PC-3 (cell line): ENCODE measurements at regions not wholly inside any gene's neighbourhood (a gene's known extent, or its start where the extent isn't known, plus 50 kb on each side); places are given as distances from the start of the nearest gene placed in this dataset.

Experiments used
- ATAC-seq: fragments of 200-7000 bp; cut with Tn5 transposase; 2 replicates; pipeline ENCODE4 v1.9.1; 2020; ENCODE audit warnings: mild to moderate bottlenecking, moderate library complexity
- BruUV-seq: library from RNA; stranded (reverse); fragments of 400-500 nt; replicated peaks from 2 replicates; lab custom pipeline; 2021; lab: Mats Ljungman, UMichigan
- CTCF ChIA-PET: fragments of 300-600 bp; sonication (Branson Sonifier 250); formaldehyde crosslinking; loops from one replicate; lab custom pipeline; 2022; ENCODE audit warnings: antibody characterized with exemption; lab: Charles Lee
- POLR2A ChIA-PET: fragments of 300-600 bp; sonication (Branson Sonifier 250); formaldehyde crosslinking; loops from one replicate; lab custom pipeline; 2022; ENCODE audit warnings: antibody characterized with exemption; ENCODE audit not compliant: unreplicated experiment; lab: Charles Lee
- DNase-seq: peaks from one replicate; pipeline ENCODE4 v3.0.0-alpha.2; 2015
- H2AFZ ChIP-seq: fragments of 300-600 bp; sonication (generic); 2 replicates; pipeline ENCODE4 v1.6.0; 2016; ENCODE audit warnings: antibody characterized with exemption, low read length
- H3F3A ChIP-seq: fragments of 300-600 bp; sonication (generic); one replicate; pipeline ENCODE4 v1.6.0; 2017; ENCODE audit warnings: antibody characterized with exemption, low read length, control low read depth, mild to moderate bottlenecking; ENCODE audit not compliant: unreplicated experiment
- H3K27ac ChIP-seq: fragments of 300-600 bp; sonication (generic); 2 replicates; pipeline ENCODE4 v1.5.1; 2016; ENCODE audit warnings: mild to moderate bottlenecking, low read length
- H3K27me3 ChIP-seq: fragments of 300-600 bp; sonication (generic); 2 replicates; pipeline ENCODE4 v1.6.1; 2016; ENCODE audit warnings: low read length, mixed read lengths
- H3K36me3 ChIP-seq: fragments of 300-600 bp; sonication (generic); 2 replicates; pipeline ENCODE4 v1.6.1; 2016; ENCODE audit warnings: low read depth, mixed run types, low read length, mixed read lengths
- H3K4me1 ChIP-seq: fragments of 300-600 bp; sonication (generic); 2 replicates; pipeline ENCODE4 v1.5.1; 2016; ENCODE audit warnings: low read length; ENCODE audit not compliant: insufficient read depth
- H3K4me2 ChIP-seq: fragments of 300-600 bp; sonication (generic); 2 replicates; pipeline ENCODE4 v1.6.0; 2016; ENCODE audit warnings: low read length
- H3K4me3 ChIP-seq: fragments of 300-600 bp; sonication (generic); 2 replicates; pipeline ENCODE4 v1.5.1; 2016; ENCODE audit warnings: mild to moderate bottlenecking, low read length, mixed read lengths
- H3K79me2 ChIP-seq: fragments of 300-600 bp; sonication (generic); 2 replicates; pipeline ENCODE4 v1.6.1; 2017; ENCODE audit warnings: low read length, mixed read lengths
- H3K9ac ChIP-seq: fragments of 300-600 bp; sonication (generic); 2 replicates; pipeline ENCODE4 v1.6.0; 2016; ENCODE audit warnings: mild to moderate bottlenecking, low read length
- H3K9me2 ChIP-seq: fragments of 300-600 bp; sonication (generic); replicated peaks from 2 replicates; pipeline ENCODE4 v1.6.1; 2016; ENCODE audit warnings: mixed run types, low read length, mixed read lengths
- H3K9me3 ChIP-seq: fragments of 300-600 bp; sonication (generic); 2 replicates; pipeline ENCODE4 v1.6.1; 2016; ENCODE audit warnings: low read length, mixed read lengths
- H4K20me1 ChIP-seq: fragments of 300-600 bp; sonication (generic); 2 replicates; pipeline ENCODE4 v1.6.1; 2016; ENCODE audit warnings: low read length, mixed read lengths
- EZH2 ChIP-seq: fragments of 300-600 bp; sonication (generic); IDR thresholded peaks from one replicate; pipeline ENCODE4 v1.6.1; 2017; ENCODE audit warnings: antibody characterized with exemption, mild to moderate bottlenecking, low read length; ENCODE audit not compliant: unreplicated experiment
- EZH2phosphoT487 ChIP-seq: fragments of 300-600 bp; sonication (generic); IDR thresholded peaks from 2 replicates; pipeline ENCODE4 v1.6.1; 2018; ENCODE audit warnings: mild to moderate bottlenecking, antibody characterized with exemption, low read length, borderline replicate concordance
- intact Hi-C: fragments of 100-400 bp; cut with micrococcal nuclease; formaldehyde crosslinking; loops from 2 replicates; pipeline ENCODE4 v1.9.0; 2023
- TF ChIP-seq, protein P1 (sequence below): fragments of 300-600 bp; sonication (generic); conservative IDR thresholded peaks from 2 replicates; pipeline ENCODE4 v1.5.1; 2017; ENCODE audit warnings: antibody characterized with exemption, low read depth, mild to moderate bottlenecking, low read length

DNA sequence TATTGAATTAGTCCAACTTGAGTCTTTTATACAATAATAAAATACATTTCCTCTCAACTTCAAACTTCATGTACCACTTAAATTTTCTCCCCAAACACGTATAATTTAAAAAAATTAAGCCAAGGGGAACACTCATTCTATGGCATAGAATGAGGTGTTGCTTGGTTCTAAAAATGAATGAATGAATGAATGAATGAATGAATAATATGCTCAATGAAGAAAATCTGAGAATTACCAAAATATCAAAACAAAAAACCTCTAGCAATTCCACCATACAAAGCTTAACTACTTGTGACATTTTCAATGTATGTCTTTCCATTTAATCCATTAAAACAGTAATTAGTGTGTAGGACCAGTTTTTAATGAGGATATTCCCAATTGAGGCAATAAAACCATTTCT lies 62.7 kb upstream of the PLAC8 start:
- Histone ChIP-seq H3K27ac (no peak overlapping the region), H3K4me1 (no peaks in the 10 kb centered on the region), H3K4me3 (no peak overlapping the region), H3F3A (no peaks in the 10 kb centered on the region), H3K4me2 (no peak overlapping the region), H4K20me1 (no peaks in the 10 kb centered on the region), H3K9ac (no peak overlapping the region), H3K27me3 (no peaks in the 10 kb centered on the region), H3K9me3 (no peaks in the 10 kb centered on the region), H2AFZ (no peak overlapping the region), H3K36me3 (no peaks in the 10 kb centered on the region), H3K79me2 (no peaks in the 10 kb centered on the region), H3K9me2 (no peaks in the 10 kb centered on the region)
- TF ChIP-seq, protein P1, sequence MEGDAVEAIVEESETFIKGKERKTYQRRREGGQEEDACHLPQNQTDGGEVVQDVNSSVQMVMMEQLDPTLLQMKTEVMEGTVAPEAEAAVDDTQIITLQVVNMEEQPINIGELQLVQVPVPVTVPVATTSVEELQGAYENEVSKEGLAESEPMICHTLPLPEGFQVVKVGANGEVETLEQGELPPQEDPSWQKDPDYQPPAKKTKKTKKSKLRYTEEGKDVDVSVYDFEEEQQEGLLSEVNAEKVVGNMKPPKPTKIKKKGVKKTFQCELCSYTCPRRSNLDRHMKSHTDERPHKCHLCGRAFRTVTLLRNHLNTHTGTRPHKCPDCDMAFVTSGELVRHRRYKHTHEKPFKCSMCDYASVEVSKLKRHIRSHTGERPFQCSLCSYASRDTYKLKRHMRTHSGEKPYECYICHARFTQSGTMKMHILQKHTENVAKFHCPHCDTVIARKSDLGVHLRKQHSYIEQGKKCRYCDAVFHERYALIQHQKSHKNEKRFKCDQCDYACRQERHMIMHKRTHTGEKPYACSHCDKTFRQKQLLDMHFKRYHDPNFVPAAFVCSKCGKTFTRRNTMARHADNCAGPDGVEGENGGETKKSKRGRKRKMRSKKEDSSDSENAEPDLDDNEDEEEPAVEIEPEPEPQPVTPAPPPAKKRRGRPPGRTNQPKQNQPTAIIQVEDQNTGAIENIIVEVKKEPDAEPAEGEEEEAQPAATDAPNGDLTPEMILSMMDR = no peak
- TF ChIP-seq EZH2phosphoT487 (no peak), EZH2 (no peak)
- CTCF ChIA-PET = no interaction called here
- ATAC-seq = no peak
- no TSS peak for BruUV-seq
- DNase-seq = no peak
- POLR2A ChIA-PET = no interaction called here
- intact Hi-C loops = no loop called here

DNA sequence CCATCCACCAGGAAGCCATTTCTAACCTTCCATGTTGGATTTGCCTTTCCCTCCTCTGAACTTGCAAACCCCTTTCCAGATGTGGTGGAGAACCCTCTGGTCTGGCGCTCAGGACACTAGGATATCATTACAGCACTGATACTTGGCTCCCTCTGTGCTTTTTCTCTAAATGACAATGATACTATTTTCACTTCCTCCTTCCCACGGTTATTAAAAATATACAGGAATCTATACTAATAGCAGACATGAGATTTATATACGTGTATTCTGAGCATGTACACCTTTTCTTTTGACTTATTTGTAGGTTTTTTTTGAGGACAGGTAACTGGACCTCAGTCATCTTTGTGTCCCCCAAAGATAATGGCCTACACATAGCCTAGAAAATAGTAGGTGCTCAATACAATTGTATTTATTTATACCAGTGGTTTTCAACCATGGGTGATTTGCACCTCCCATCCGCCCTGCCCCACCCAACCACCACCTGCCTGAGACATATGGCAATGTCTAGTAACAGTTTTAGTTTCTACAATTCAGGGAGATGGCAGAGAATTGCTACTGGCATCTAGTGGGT lies 60.4 kb upstream of the PLAC8 start:
- Histone ChIP-seq H3K9ac (no peak overlapping the region), H3K27me3 (no peaks in the 10 kb centered on the region), H3K4me1 (no peaks in the 10 kb centered on the region), H3K27ac (no peak overlapping the region), H3F3A (no peaks in the 10 kb centered on the region), H3K4me3 (no peak overlapping the region), H3K9me3 (no peaks in the 10 kb centered on the region), H4K20me1 (no peaks in the 10 kb centered on the region), H2AFZ (no peak overlapping the region), H3K36me3 (no peaks in the 10 kb centered on the region), H3K4me2 (no peak overlapping the region), H3K79me2 (no peaks in the 10 kb centered on the region), H3K9me2 (no peaks in the 10 kb centered on the region)
- intact Hi-C loops = no loop called here
- CTCF ChIA-PET = no interaction called here
- TF ChIP-seq, protein P1 = no peak
- TF ChIP-seq EZH2 (no peak), EZH2phosphoT487 (no peak)
- no TSS peak for BruUV-seq
- DNase-seq (no peak), ATAC-seq (no peak)
- POLR2A ChIA-PET = no interaction called here

DNA sequence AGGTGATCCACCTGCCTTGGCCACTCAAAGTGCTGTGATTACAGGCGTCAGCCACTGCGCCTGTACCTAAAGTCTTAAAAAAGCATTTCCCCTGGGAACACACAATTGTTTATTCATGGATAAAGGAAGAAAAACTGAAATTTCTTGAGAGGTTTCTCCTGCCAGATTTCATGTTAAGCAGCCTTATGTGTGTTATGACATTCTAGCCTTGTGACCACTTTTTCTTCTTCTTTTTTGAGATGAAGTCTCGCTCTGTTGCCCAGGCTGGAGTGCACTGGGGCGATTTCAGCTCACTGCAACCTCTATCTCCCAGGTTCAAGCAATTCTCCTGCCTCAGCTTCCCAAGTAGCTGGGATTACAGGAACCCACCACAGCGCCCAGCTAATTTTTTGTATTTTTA lies 57.8 kb upstream of the PLAC8 start:
- Histone ChIP-seq H4K20me1 (no peaks in the 10 kb centered on the region), H3F3A (no peaks in the 10 kb centered on the region), H3K9me2 (no peaks in the 10 kb centered on the region), H3K27ac (no peak overlapping the region), H2AFZ (no peak overlapping the region), H3K36me3 (no peaks in the 10 kb centered on the region), H3K9ac (no peak overlapping the region), H3K9me3 (no peaks in the 10 kb centered on the region), H3K4me1 (no peaks in the 10 kb centered on the region), H3K4me3 (no peak overlapping the region), H3K79me2 (no peaks in the 10 kb centered on the region), H3K27me3 (no peaks in the 10 kb centered on the region), H3K4me2 (no peak overlapping the region)
- TF ChIP-seq EZH2 = no peak
- TF ChIP-seq, protein P1 = no peak
- no peak for TF ChIP-seq EZH2phosphoT487
- DNase-seq (no peak), ATAC-seq (no peak)
- BruUV-seq = no TSS peak
- POLR2A ChIA-PET = no interaction called here
- CTCF ChIA-PET = no interaction called here
- intact Hi-C loops = no loop called here
